Ovary (tissue), 3 donors: ENCODE measurements at regions not wholly inside any gene's neighbourhood (a gene's known extent, or its start where the extent isn't known, plus 50 kb on each side); places are given as distances from the start of the nearest gene placed in this dataset.

ENCODE experiments used
- CTCF ChIP-seq, 3 donors: fragments of 450-650 bp in 2 of 3; fragments of 200-600 bp in 1 of 3; IDR thresholded peaks; one replicate each; pipeline versions ENCODE4 v1.5.1 to v1.8.0; 2016 to 2022; ENCODE audit warnings: antibody characterized with exemption in 3 of 3, mild to moderate bottlenecking in 1 of 3
- POLR2A ChIP-seq: fragments of 450-650 bp; IDR thresholded peaks from one replicate; pipeline ENCODE4 v1.6.1; 2017; ENCODE audit warnings: antibody characterized with exemption, mild to moderate bottlenecking, moderate library complexity
- donor health status: DM: no; HTN: no; CAD: no.

- TF ChIP-seq CTCF (IDR thresholded peaks at IDR 0.05): no peak
- no peak for TF ChIP-seq POLR2A
Observed at GRCh38 chr1:34648501-34648900, 106.3 kb upstream of the GJB5 start.
